Fibroblast of lung (primary cell): ENCODE measurements at regions not wholly inside any gene's neighbourhood (a gene's known extent, or its start where the extent isn't known, plus 50 kb on each side); places are given as distances from the start of the nearest gene placed in this dataset.
"Not testable (repeated sequence)": the region's sequence is repeated elsewhere in the genome, so short reads cannot be mapped to it uniquely, and the experiment has no call there.

Experiments used
- EZH2 ChIP-seq: IDR thresholded peaks from 2 replicates; pipeline ENCODE4 v1.5.1; 2012; ENCODE audit warnings: low read length, control low read depth, mild to moderate bottlenecking; ENCODE audit errors: missing control alignments
- TF ChIP-seq, protein P1 (sequence below), 2 donors: IDR thresholded peaks in 1 of 2; conservative IDR thresholded peaks in 1 of 2; 1 replicate in 1 of 2; 2 replicates in 1 of 2; pipeline ENCODE4 v1.5.1; 2011 to 2012; ENCODE audit warnings: low read length in 2 of 2, control low read depth in 1 of 2, inconsistent platforms in 1 of 2, low read depth in 1 of 2, mild to moderate bottlenecking in 1 of 2

GRCh38 chr5:66448070-66448469, 148.1 kb upstream of the MAST4 start:
- TF ChIP-seq, protein P1, sequence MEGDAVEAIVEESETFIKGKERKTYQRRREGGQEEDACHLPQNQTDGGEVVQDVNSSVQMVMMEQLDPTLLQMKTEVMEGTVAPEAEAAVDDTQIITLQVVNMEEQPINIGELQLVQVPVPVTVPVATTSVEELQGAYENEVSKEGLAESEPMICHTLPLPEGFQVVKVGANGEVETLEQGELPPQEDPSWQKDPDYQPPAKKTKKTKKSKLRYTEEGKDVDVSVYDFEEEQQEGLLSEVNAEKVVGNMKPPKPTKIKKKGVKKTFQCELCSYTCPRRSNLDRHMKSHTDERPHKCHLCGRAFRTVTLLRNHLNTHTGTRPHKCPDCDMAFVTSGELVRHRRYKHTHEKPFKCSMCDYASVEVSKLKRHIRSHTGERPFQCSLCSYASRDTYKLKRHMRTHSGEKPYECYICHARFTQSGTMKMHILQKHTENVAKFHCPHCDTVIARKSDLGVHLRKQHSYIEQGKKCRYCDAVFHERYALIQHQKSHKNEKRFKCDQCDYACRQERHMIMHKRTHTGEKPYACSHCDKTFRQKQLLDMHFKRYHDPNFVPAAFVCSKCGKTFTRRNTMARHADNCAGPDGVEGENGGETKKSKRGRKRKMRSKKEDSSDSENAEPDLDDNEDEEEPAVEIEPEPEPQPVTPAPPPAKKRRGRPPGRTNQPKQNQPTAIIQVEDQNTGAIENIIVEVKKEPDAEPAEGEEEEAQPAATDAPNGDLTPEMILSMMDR (conservative IDR thresholded peaks at IDR 0.05 in 1 of 2, IDR thresholded peaks at IDR 0.05 in 1 of 2; ENCODE audit: low read depth in 1 of 2, low read length in 2 of 2), result not testable (repeated sequence)
- TF ChIP-seq EZH2, result not testable (repeated sequence)
